ENCODE measurements at regions not wholly inside any gene's neighbourhood (a gene's known extent, or its start where the extent isn't known, plus 50 kb on each side); places are given as distances from the start of the nearest gene placed in this dataset.

- no peak overlapping the region for H3K27ac ChIP-seq (ENCODE audit: low read depth, low read length)
- no peaks in the 10 kb centered on the region for H3K9me3 ChIP-seq (ENCODE audit: control insufficient read depth in 1 of 2, low read length in 2 of 2)
- no peaks in the 10 kb centered on the region for H3K4me1 ChIP-seq (ENCODE audit: control insufficient read depth in 1 of 2, insufficient read depth in 2 of 2, low read length in 2 of 2)
- H3K4me3 ChIP-seq (ENCODE audit: low read depth in 1 of 2, low read length in 2 of 2), result no peak overlapping the region
- peaks cover 1 to 4% of the 10 kb centered on the region in 2 donors for H3K27me3 ChIP-seq (ENCODE audit: control insufficient read depth in 1 of 2, insufficient read depth in 2 of 2, low read length in 2 of 2)
- no peak overlapping the region for H3K9ac ChIP-seq (ENCODE audit: low read depth in 1 of 2, low read length in 2 of 2)
- no peaks in the 10 kb centered on the region for H3K36me3 ChIP-seq (ENCODE audit: control insufficient read depth in 1 of 2, insufficient read depth in 2 of 2, low read length in 2 of 2)
These were observed 459.3 kb downstream of the MATN1 start for GRCh38 chr1:30263888-30264671.

DNA sequence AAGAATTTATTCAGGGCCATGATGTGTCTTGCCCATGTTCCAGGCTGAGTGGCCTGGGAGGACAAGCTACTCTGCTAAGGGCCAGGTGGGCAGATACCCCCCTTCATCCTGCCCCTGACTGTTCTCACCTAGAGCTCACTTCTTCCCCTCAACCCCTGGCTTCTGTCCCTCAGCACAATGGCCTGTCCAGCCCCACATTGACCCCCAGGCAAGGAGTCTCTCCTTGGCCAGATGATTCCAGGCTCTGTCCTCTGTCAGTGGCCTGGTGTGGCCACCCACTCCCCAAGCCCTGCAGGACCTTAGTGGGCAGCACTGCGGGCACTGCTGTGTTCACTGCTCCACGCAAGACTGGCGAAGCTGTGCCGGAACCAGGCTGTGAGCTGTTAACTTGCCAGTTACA, 460.0 kb downstream of the MATN1 start:
- Histone ChIP-seq H3K4me1 (ENCODE audit: control insufficient read depth in 1 of 2, insufficient read depth in 2 of 2, low read length in 2 of 2) (no peaks in the 10 kb centered on the region), H3K36me3 (ENCODE audit: control insufficient read depth in 1 of 2, insufficient read depth in 2 of 2, low read length in 2 of 2) (no peaks in the 10 kb centered on the region), H3K9me3 (ENCODE audit: control insufficient read depth in 1 of 2, low read length in 2 of 2) (no peaks in the 10 kb centered on the region), H3K4me3 (ENCODE audit: low read depth in 1 of 2, low read length in 2 of 2) (no peak overlapping the region), H3K9ac (ENCODE audit: low read depth in 1 of 2, low read length in 2 of 2) (no peak overlapping the region), H3K27me3 (ENCODE audit: control insufficient read depth in 1 of 2, insufficient read depth in 2 of 2, low read length in 2 of 2) (peaks cover 4 to 8% of the 10 kb centered on the region in 2 donors), H3K27ac (ENCODE audit: low read depth, low read length) (no peak overlapping the region)

DNA sequence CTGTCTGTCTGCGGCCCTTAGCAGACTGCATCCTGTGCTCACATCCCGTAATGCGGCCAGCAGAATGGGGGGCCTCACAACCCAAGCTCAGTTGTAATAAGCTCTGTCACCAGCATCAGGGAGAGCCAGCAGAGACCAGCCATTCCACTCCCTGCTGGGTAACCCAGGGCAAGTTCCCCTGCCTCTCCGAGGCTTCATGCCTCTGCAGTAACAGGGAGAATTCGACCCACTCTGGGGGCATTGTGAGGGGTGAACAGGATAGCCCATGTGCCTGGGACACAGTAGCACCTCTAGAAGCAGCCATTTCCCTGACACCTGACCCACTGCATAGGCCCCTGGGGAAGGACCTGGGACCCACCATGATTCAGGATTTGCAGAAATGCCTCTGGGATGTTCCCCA, 461.2 kb downstream of the MATN1 start:
- H3K27me3 ChIP-seq (ENCODE audit: control insufficient read depth in 1 of 2, insufficient read depth in 2 of 2, low read length in 2 of 2), result peaks cover 4 to 9% of the 10 kb centered on the region in 2 donors

GRCh38 chr1:30260318-30260717, 463.1 kb downstream of the MATN1 start:
- peaks cover 4 to 9% of the 10 kb centered on the region in 2 donors for H3K27me3 ChIP-seq (ENCODE audit: control insufficient read depth in 1 of 2, insufficient read depth in 2 of 2, low read length in 2 of 2)
- H3K27ac ChIP-seq (ENCODE audit: low read depth, low read length), result no peak overlapping the region
- H3K4me3 ChIP-seq (ENCODE audit: low read depth in 1 of 2, low read length in 2 of 2), result no peak overlapping the region
- no peaks in the 10 kb centered on the region for H3K4me1 ChIP-seq (ENCODE audit: control insufficient read depth in 1 of 2, insufficient read depth in 2 of 2, low read length in 2 of 2)
- H3K9me3 ChIP-seq (ENCODE audit: control insufficient read depth in 1 of 2, low read length in 2 of 2), result no peaks in the 10 kb centered on the region
- H3K9ac ChIP-seq (ENCODE audit: low read depth in 1 of 2, low read length in 2 of 2), result no peak overlapping the region
- no peaks in the 10 kb centered on the region for H3K36me3 ChIP-seq (ENCODE audit: control insufficient read depth in 1 of 2, insufficient read depth in 2 of 2, low read length in 2 of 2)

More for the DNA sequence above, 461.2 kb downstream of the MATN1 start:
- no peaks in the 10 kb centered on the region for H3K9me3 ChIP-seq (ENCODE audit: control insufficient read depth in 1 of 2, low read length in 2 of 2)
- H3K36me3 ChIP-seq (ENCODE audit: control insufficient read depth in 1 of 2, insufficient read depth in 2 of 2, low read length in 2 of 2), result no peaks in the 10 kb centered on the region
- H3K4me1 ChIP-seq (ENCODE audit: control insufficient read depth in 1 of 2, insufficient read depth in 2 of 2, low read length in 2 of 2), result no peaks in the 10 kb centered on the region
- H3K9ac ChIP-seq (ENCODE audit: low read depth in 1 of 2, low read length in 2 of 2), result no peak overlapping the region
- H3K4me3 ChIP-seq (ENCODE audit: low read depth in 1 of 2, low read length in 2 of 2), result no peak overlapping the region
- no peak overlapping the region for H3K27ac ChIP-seq (ENCODE audit: low read depth, low read length)

- Histone ChIP-seq H3K4me1 (ENCODE audit: control insufficient read depth in 1 of 2, insufficient read depth in 2 of 2, low read length in 2 of 2) (no peaks in the 10 kb centered on the region), H3K27ac (ENCODE audit: low read depth, low read length) (no peak overlapping the region), H3K36me3 (ENCODE audit: control insufficient read depth in 1 of 2, insufficient read depth in 2 of 2, low read length in 2 of 2) (no peaks in the 10 kb centered on the region), H3K9ac (ENCODE audit: low read depth in 1 of 2, low read length in 2 of 2) (no peak overlapping the region), H3K27me3 (ENCODE audit: control insufficient read depth in 1 of 2, insufficient read depth in 2 of 2, low read length in 2 of 2) (peaks cover 4 to 9% of the 10 kb centered on the region in 2 donors), H3K4me3 (ENCODE audit: low read depth in 1 of 2, low read length in 2 of 2) (no peak overlapping the region), H3K9me3 (ENCODE audit: control insufficient read depth in 1 of 2, low read length in 2 of 2) (no peaks in the 10 kb centered on the region)
These were observed 463.8 kb downstream of the MATN1 start for GRCh38 chr1:30259631-30260030.

DNA sequence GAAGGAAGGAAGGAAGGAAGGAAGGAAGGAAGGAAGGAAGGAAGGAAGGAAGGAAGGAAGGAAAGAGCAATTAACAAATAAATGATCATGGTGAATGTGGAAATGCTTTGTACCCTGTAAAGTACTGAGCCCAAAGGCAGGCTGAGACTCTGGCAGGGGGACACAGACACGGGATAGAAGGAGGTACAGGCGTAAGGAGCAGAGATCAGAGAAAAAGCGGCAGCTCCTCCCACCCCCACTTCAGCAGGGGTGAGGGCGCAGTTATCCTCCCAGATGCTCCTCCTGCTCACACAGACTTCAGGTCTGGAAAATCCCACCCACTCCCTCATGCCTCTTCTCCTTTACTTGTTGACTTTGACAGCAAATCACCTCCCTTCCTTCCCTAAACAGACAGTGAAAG, 464.5 kb downstream of the MATN1 start:
- Histone ChIP-seq H3K27ac (ENCODE audit: low read depth, low read length) (no peak overlapping the region), H3K9me3 (ENCODE audit: control insufficient read depth in 1 of 2, low read length in 2 of 2) (no peaks in the 10 kb centered on the region), H3K27me3 (ENCODE audit: control insufficient read depth in 1 of 2, insufficient read depth in 2 of 2, low read length in 2 of 2) (peaks cover 4 to 9% of the 10 kb centered on the region in 2 donors), H3K9ac (ENCODE audit: low read depth in 1 of 2, low read length in 2 of 2) (no peak overlapping the region), H3K4me3 (ENCODE audit: low read depth in 1 of 2, low read length in 2 of 2) (no peak overlapping the region), H3K4me1 (ENCODE audit: control insufficient read depth in 1 of 2, insufficient read depth in 2 of 2, low read length in 2 of 2) (no peaks in the 10 kb centered on the region), H3K36me3 (ENCODE audit: control insufficient read depth in 1 of 2, insufficient read depth in 2 of 2, low read length in 2 of 2) (no peaks in the 10 kb centered on the region)

GRCh38 chr1:30258471-30258870, 464.9 kb downstream of the MATN1 start:
- Histone ChIP-seq H3K27ac (ENCODE audit: low read depth, low read length) (no peak overlapping the region), H3K4me1 (ENCODE audit: control insufficient read depth in 1 of 2, insufficient read depth in 2 of 2, low read length in 2 of 2) (no peaks in the 10 kb centered on the region), H3K4me3 (ENCODE audit: low read depth in 1 of 2, low read length in 2 of 2) (no peak overlapping the region), H3K9ac (ENCODE audit: low read depth in 1 of 2, low read length in 2 of 2) (no peak overlapping the region), H3K9me3 (ENCODE audit: control insufficient read depth in 1 of 2, low read length in 2 of 2) (no peaks in the 10 kb centered on the region), H3K36me3 (ENCODE audit: control insufficient read depth in 1 of 2, insufficient read depth in 2 of 2, low read length in 2 of 2) (no peaks in the 10 kb centered on the region), H3K27me3 (ENCODE audit: control insufficient read depth in 1 of 2, insufficient read depth in 2 of 2, low read length in 2 of 2) (peaks cover 4 to 9% of the 10 kb centered on the region in 2 donors)

- peaks cover 4 to 9% of the 10 kb centered on the region in 2 donors for H3K27me3 ChIP-seq (ENCODE audit: control insufficient read depth in 1 of 2, insufficient read depth in 2 of 2, low read length in 2 of 2)
These were observed 465.5 kb downstream of the MATN1 start for GRCh38 chr1:30257742-30258380.

GRCh38 chr1:30257322-30257721, 466.1 kb downstream of the MATN1 start:
- Histone ChIP-seq H3K9ac (ENCODE audit: low read depth in 1 of 2, low read length in 2 of 2) (no peak overlapping the region), H3K9me3 (ENCODE audit: control insufficient read depth in 1 of 2, low read length in 2 of 2) (no peaks in the 10 kb centered on the region), H3K27ac (ENCODE audit: low read depth, low read length) (no peak overlapping the region), H3K4me3 (ENCODE audit: low read depth in 1 of 2, low read length in 2 of 2) (no peak overlapping the region), H3K36me3 (ENCODE audit: control insufficient read depth in 1 of 2, insufficient read depth in 2 of 2, low read length in 2 of 2) (no peaks in the 10 kb centered on the region), H3K27me3 (ENCODE audit: control insufficient read depth in 1 of 2, insufficient read depth in 2 of 2, low read length in 2 of 2) (peaks cover 4 to 9% of the 10 kb centered on the region in 2 donors), H3K4me1 (ENCODE audit: control insufficient read depth in 1 of 2, insufficient read depth in 2 of 2, low read length in 2 of 2) (no peaks in the 10 kb centered on the region)

More at GRCh38 chr1:30257742-30258380, 465.5 kb downstream of the MATN1 start:
- no peaks in the 10 kb centered on the region for H3K4me1 ChIP-seq (ENCODE audit: control insufficient read depth in 1 of 2, insufficient read depth in 2 of 2, low read length in 2 of 2)
- no peak overlapping the region for H3K27ac ChIP-seq (ENCODE audit: low read depth, low read length)
- H3K9me3 ChIP-seq (ENCODE audit: control insufficient read depth in 1 of 2, low read length in 2 of 2), result no peaks in the 10 kb centered on the region
- H3K4me3 ChIP-seq (ENCODE audit: low read depth in 1 of 2, low read length in 2 of 2), result no peak overlapping the region
- no peaks in the 10 kb centered on the region for H3K36me3 ChIP-seq (ENCODE audit: control insufficient read depth in 1 of 2, insufficient read depth in 2 of 2, low read length in 2 of 2)
- H3K9ac ChIP-seq (ENCODE audit: low read depth in 1 of 2, low read length in 2 of 2), result no peak overlapping the region

DNA sequence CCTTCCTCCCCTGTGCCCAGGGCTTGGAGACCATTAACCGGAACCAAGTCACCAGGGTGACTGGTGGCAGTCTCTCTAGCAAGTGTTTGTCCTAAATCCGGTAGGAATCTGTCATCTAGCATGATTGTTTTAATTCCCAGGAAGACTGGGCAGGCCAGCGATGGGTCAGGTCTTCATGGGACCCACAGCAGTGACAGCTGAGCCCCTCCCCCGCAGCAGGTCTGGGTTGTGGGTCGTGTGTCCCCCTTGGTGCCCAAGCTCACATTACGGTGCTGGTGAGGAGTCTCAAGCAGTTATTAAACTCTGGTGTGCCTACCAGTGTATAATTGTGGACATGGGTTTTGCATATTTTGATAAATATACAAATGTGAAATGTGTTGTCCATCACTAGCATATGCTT, 466.5 kb downstream of the MATN1 start:
- no peaks in the 10 kb centered on the region for H3K9me3 ChIP-seq (ENCODE audit: control insufficient read depth in 1 of 2, low read length in 2 of 2)
- H3K4me3 ChIP-seq (ENCODE audit: low read depth in 1 of 2, low read length in 2 of 2), result no peak overlapping the region
- no peak overlapping the region for H3K9ac ChIP-seq (ENCODE audit: low read depth in 1 of 2, low read length in 2 of 2)
- H3K27me3 ChIP-seq (ENCODE audit: control insufficient read depth in 1 of 2, insufficient read depth in 2 of 2, low read length in 2 of 2), result peaks cover 4 to 9% of the 10 kb centered on the region in 2 donors
- no peaks in the 10 kb centered on the region for H3K4me1 ChIP-seq (ENCODE audit: control insufficient read depth in 1 of 2, insufficient read depth in 2 of 2, low read length in 2 of 2)
- no peak overlapping the region for H3K27ac ChIP-seq (ENCODE audit: low read depth, low read length)
- H3K36me3 ChIP-seq (ENCODE audit: control insufficient read depth in 1 of 2, insufficient read depth in 2 of 2, low read length in 2 of 2), result no peaks in the 10 kb centered on the region

Measured in duodenal mucosa (tissue), 2 donors.